D721Med (cell line): ENCODE measurements at regions not wholly inside any gene's neighbourhood (a gene's known extent, or its start where the extent isn't known, plus 50 kb on each side); places are given as distances from the start of the nearest gene placed in this dataset.

Source experiments
- DNase-seq: peaks from one replicate; pipeline ENCODE4 v3.0.0; 2011; ENCODE audit warnings: low spot score; ENCODE audit not compliant: insufficient read length
- FAIRE-seq: peaks from 2 replicates; lab custom pipeline; 2011; peaks lifted over from hg19 to GRCh38; lab: Jason Lieb, UNC
- CTCF ChIP-seq: IDR thresholded peaks from 2 replicates; pipeline ENCODE4 v1.5.1; 2012; ENCODE audit warnings: mild to moderate bottlenecking, control low read depth; ENCODE audit not compliant: insufficient read depth; ENCODE audit errors: missing control alignments

- no peak for FAIRE-seq
- no peak for TF ChIP-seq CTCF
- no peak for DNase-seq
Measured at GRCh38 chr18:39838831-39839230, 2116.2 kb upstream of the PIK3C3 start.

- FAIRE-seq: no peak
- no peak for TF ChIP-seq CTCF
- DNase-seq: no peak
Measured at GRCh38 chr18:39835303-39836030, 2119.6 kb upstream of the PIK3C3 start.

GRCh38 chr18:39834636-39835035 lies 2120.4 kb upstream of the PIK3C3 start:
- no peak for TF ChIP-seq CTCF
- DNase-seq (no peak), FAIRE-seq (no peak)

- no peak for TF ChIP-seq CTCF
- DNase-seq: no peak
- FAIRE-seq: no peak
Measured at GRCh38 chr18:39825485-39826150, 2129.4 kb upstream of the PIK3C3 start.

- TF ChIP-seq CTCF: no peak
- no peak for FAIRE-seq
- DNase-seq: no peak
Measured at GRCh38 chr18:39806525-39806924, 2148.5 kb upstream of the PIK3C3 start.

- TF ChIP-seq CTCF: no peak
- DNase-seq (no peak), FAIRE-seq (no peak)
Measured at GRCh38 chr18:39805218-39805617, 2149.8 kb upstream of the PIK3C3 start.
